ENCODE measurements at regions not wholly inside any gene's neighbourhood (a gene's known extent, or its start where the extent isn't known, plus 50 kb on each side); places are given as distances from the start of the nearest gene placed in this dataset.

DNA sequence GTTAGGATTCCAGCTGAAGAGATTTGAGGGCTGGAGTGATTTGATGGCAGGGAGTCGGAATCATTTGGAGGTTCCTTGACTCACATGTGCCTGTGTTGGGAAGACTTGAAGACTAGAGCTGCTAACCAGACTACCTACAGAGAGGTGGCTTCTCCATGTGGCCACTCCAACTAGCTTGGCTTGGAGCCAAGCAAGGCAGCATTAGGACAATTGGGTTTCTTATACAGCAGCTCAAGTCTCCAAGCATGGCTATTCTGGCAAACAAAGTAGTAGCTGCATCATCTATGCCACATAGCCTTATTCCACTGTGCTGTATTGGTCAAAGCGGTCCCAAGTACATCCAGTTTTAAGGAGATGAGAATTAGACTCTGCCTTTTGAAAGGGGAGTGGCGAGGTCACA, 171.7 kb upstream of the SLC4A4 start:
- no peak for TF ChIP-seq EP300 (IDR thresholded peaks at IDR 0.05)
- TF ChIP-seq, protein P1, sequence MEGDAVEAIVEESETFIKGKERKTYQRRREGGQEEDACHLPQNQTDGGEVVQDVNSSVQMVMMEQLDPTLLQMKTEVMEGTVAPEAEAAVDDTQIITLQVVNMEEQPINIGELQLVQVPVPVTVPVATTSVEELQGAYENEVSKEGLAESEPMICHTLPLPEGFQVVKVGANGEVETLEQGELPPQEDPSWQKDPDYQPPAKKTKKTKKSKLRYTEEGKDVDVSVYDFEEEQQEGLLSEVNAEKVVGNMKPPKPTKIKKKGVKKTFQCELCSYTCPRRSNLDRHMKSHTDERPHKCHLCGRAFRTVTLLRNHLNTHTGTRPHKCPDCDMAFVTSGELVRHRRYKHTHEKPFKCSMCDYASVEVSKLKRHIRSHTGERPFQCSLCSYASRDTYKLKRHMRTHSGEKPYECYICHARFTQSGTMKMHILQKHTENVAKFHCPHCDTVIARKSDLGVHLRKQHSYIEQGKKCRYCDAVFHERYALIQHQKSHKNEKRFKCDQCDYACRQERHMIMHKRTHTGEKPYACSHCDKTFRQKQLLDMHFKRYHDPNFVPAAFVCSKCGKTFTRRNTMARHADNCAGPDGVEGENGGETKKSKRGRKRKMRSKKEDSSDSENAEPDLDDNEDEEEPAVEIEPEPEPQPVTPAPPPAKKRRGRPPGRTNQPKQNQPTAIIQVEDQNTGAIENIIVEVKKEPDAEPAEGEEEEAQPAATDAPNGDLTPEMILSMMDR (IDR thresholded peaks at IDR 0.05) = no peak

All from tibial nerve (tissue), 4 donors.